ENCODE measurements at regions not wholly inside any gene's neighbourhood (a gene's known extent, or its start where the extent isn't known, plus 50 kb on each side); places are given as distances from the start of the nearest gene placed in this dataset.
A peak's percentile ranks its signal among the peaks of the same experiment; 100 is the strongest.
"Not testable (repeated sequence)": the region's sequence is repeated elsewhere in the genome, so short reads cannot be mapped to it uniquely, and the experiment has no call there.

- POLR2A ChIA-PET; DNase-seq (ENCODE audit: extremely low spot score); CTCF ChIA-PET: not testable (repeated sequence)
These were observed 183.7 kb upstream of the AKAP13 start for GRCh38 chr15:85196697-85197096.

GRCh38 chr15:85197582-85197981, 182.8 kb upstream of the AKAP13 start:
- DNase-seq (ENCODE audit: extremely low spot score); CTCF ChIA-PET; POLR2A ChIA-PET: not testable (repeated sequence)

GRCh38 chr15:85198432-85198831, 182.0 kb upstream of the AKAP13 start:
- POLR2A ChIA-PET; CTCF ChIA-PET; DNase-seq (ENCODE audit: extremely low spot score): not testable (repeated sequence)

- POLR2A ChIA-PET; DNase-seq (ENCODE audit: extremely low spot score); CTCF ChIA-PET: not testable (repeated sequence)
These were observed 180.2 kb upstream of the AKAP13 start for GRCh38 chr15:85200215-85200614.

- DNase-seq (ENCODE audit: extremely low spot score); CTCF ChIA-PET; POLR2A ChIA-PET: not testable (repeated sequence)
These were observed 179.1 kb upstream of the AKAP13 start for GRCh38 chr15:85201118-85201793.

GRCh38 chr15:85204481-85204880, 175.9 kb upstream of the AKAP13 start:
- DNase-seq (ENCODE audit: extremely low spot score); POLR2A ChIA-PET; CTCF ChIA-PET: not testable (repeated sequence)

- CTCF ChIA-PET; DNase-seq (ENCODE audit: extremely low spot score); POLR2A ChIA-PET: not testable (repeated sequence)
These were observed 146.5 kb upstream of the AKAP13 start for GRCh38 chr15:85233791-85234325.

- DNase-seq (ENCODE audit: extremely low spot score); CTCF ChIA-PET; POLR2A ChIA-PET: not testable (repeated sequence)
These were observed 145.8 kb upstream of the AKAP13 start for GRCh38 chr15:85234450-85235196.

- POLR2A ChIA-PET; DNase-seq (ENCODE audit: extremely low spot score); CTCF ChIA-PET: not testable (repeated sequence)
These were observed 136.3 kb upstream of the AKAP13 start for GRCh38 chr15:85244056-85244455.

GRCh38 chr15:85250938-85251542, 129.4 kb upstream of the AKAP13 start:
- POLR2A ChIA-PET; DNase-seq (ENCODE audit: extremely low spot score); CTCF ChIA-PET: not testable (repeated sequence)

GRCh38 chr15:85253196-85253915, 127.0 kb upstream of the AKAP13 start:
- peak; percentile 51 for DNase-seq (ENCODE audit: extremely low spot score)
- CTCF ChIA-PET, POLR2A ChIA-PET: not testable (repeated sequence)

- CTCF ChIA-PET; DNase-seq (ENCODE audit: extremely low spot score); POLR2A ChIA-PET: not testable (repeated sequence)
These were observed 125.4 kb upstream of the AKAP13 start for GRCh38 chr15:85254961-85255360.

- DNase-seq (ENCODE audit: extremely low spot score); CTCF ChIA-PET; POLR2A ChIA-PET: not testable (repeated sequence)
These were observed 124.9 kb upstream of the AKAP13 start for GRCh38 chr15:85255502-85255901.

GRCh38 chr15:85256009-85256997, 124.1 kb upstream of the AKAP13 start:
- CTCF ChIA-PET; DNase-seq (ENCODE audit: extremely low spot score); POLR2A ChIA-PET: not testable (repeated sequence)

GRCh38 chr15:85258062-85258445, 122.3 kb upstream of the AKAP13 start:
- POLR2A ChIA-PET; DNase-seq (ENCODE audit: extremely low spot score); CTCF ChIA-PET: not testable (repeated sequence)

GRCh38 chr15:85258559-85259209, 121.7 kb upstream of the AKAP13 start:
- POLR2A ChIA-PET, CTCF ChIA-PET: not testable (repeated sequence)

GRCh38 chr15:85260526-85260925, 119.9 kb upstream of the AKAP13 start:
- POLR2A ChIA-PET; DNase-seq (ENCODE audit: extremely low spot score): not testable (repeated sequence)

More at GRCh38 chr15:85258559-85259209, 121.7 kb upstream of the AKAP13 start:
- not testable (repeated sequence) for DNase-seq (ENCODE audit: extremely low spot score)

More at GRCh38 chr15:85260526-85260925, 119.9 kb upstream of the AKAP13 start:
- CTCF ChIA-PET = not testable (repeated sequence)

Data from GM10248 (cell line).